Large intestine (tissue), 3 donors: ENCODE measurements at regions not wholly inside any gene's neighbourhood (a gene's known extent, or its start where the extent isn't known, plus 50 kb on each side); places are given as distances from the start of the nearest gene placed in this dataset.
A peak's percentile ranks its signal among the peaks of the same experiment; 100 is the strongest.

ENCODE experiments used
- DNase-seq, 2 donors: peaks; one replicate each; pipeline versions ENCODE4 v3.0.0 to v3.0.0-alpha.2; 2013
- H3K27ac ChIP-seq: one replicate; pipeline ENCODE4 v1.5.1; 2013; ENCODE audit warnings: low read length
- H3K27me3 ChIP-seq: 2 replicates; pipeline ENCODE4 v1.6.1; 2013; ENCODE audit warnings: low read length; ENCODE audit not compliant: control insufficient read depth, insufficient read depth
- H3K36me3 ChIP-seq: 2 replicates; pipeline ENCODE4 v1.6.1; 2013; ENCODE audit warnings: low read length; ENCODE audit not compliant: control insufficient read depth, insufficient read depth
- H3K4me1 ChIP-seq: one replicate; pipeline ENCODE4 v1.6.1; 2013; ENCODE audit warnings: low read length; ENCODE audit not compliant: control insufficient read depth, insufficient read depth
- H3K4me3 ChIP-seq: one replicate; pipeline ENCODE4 v1.5.1; 2013; ENCODE audit warnings: low read length
- H3K9me3 ChIP-seq: one replicate; pipeline ENCODE4 v1.6.1; 2013; ENCODE audit warnings: mild to moderate bottlenecking, low read depth, low read length, moderate library complexity; ENCODE audit not compliant: control insufficient read depth
- WGBS: methylation state at CpG from one replicate; pipeline ENCODE4 v1.1.5; 2013; ENCODE audit warnings: low lambda C conversion rate; ENCODE audit not compliant: insufficient coverage; 5-methylcytosine and 5-hydroxymethylcytosine counted together

DNA sequence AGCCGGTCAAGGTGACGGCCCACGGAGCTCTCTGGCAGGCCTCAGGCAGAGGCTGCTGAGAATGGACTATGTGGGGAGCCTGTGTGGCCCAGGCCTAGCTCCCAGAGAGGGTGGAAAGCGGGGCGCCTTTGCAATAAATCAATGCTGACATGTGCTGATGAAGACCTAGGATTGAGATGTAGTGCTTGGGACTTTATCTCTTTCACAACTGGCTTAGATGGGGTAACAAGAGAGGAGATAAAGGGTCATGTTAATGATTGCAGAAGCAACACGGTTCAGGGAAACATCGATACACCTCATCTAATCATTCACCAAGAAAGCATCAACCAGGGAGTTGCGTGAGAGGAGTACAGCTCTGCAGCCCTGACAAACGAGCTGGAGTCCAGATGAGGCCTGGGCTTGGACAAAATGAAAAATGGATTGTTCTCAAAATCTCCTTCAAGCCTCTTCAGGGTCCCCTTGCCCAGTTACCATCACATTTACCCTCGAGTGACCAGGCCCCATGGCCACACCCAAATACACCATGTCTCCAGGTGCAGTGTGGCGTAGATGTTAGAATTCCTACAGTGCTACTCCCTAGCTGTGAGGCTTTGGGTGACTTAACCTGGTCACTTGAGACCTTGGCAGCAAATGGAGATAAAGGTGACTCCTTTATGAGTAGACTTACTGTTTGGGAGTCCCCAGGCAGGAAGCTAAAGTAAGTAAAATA is 146.4 kb upstream of the LIPC start:
- Histone ChIP-seq H3K36me3 (no peaks in the 10 kb centered on the region), H3K4me1 (peaks cover 18% of the 10 kb centered on the region), H3K4me3 (no peak overlapping the region), H3K27me3 (no peaks in the 10 kb centered on the region), H3K27ac (peak overlapping the region; percentile 78), H3K9me3 (no peaks in the 10 kb centered on the region)
- WGBS, result 40% methylated on average over 1 of the region's 11 CpGs
- DNase-seq, result peak; percentile 53 to 69

DNA sequence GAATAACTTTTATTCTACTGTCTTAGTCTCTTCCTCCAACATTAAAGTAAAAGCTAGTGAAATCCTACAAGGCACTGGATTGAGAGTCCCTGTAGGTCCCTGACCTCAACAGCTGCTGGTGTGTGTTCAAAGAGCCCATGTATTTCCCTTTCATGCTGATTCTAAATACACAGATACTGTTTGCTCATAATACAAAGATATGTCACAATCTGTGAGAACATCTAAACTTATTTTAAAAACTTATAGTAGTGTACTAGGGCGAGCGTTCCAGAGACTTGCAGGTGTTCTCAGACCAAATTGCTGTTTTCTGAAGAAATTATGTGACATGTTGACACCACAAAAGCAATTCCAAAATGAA is 145.9 kb upstream of the LIPC start:
- H3K9me3 ChIP-seq, result no peaks in the 10 kb centered on the region
- no peak for DNase-seq
- H3K4me1 ChIP-seq, result peaks cover 18% of the 10 kb centered on the region
- H3K27ac ChIP-seq, result peak overlapping the region; percentile 78
- H3K27me3 ChIP-seq, result no peaks in the 10 kb centered on the region
- H3K36me3 ChIP-seq, result no peaks in the 10 kb centered on the region
- no CpG with 5 or more reads among the region's 2 CpGs for WGBS
- H3K4me3 ChIP-seq, result no peak overlapping the region

DNA sequence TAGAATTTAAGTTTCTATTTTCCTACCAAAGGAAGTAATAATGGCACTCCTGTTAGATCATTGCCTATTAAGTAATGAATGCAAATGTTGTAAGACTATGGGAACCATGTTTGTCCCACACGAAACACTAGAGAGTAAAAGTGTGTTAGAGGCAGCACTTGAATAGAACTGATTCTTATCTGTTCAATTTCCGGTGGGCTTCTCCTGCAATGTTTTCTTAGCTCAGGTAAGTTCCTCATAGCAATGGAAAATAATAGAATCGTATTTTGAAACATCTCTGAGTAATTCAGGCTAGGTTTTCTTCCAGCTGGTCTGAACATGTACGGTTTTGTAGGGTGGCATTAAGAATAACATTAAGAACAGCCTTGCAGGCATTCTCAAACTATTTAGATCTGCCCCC is 145.3 kb upstream of the LIPC start:
- H3K27me3 ChIP-seq, result no peaks in the 10 kb centered on the region
- no peak for DNase-seq
- no peak overlapping the region for H3K4me3 ChIP-seq
- peak overlapping the region; percentile 78 for H3K27ac ChIP-seq
- WGBS, result 67% methylated on average over 1 of the region's 4 CpGs
- H3K36me3 ChIP-seq, result no peaks in the 10 kb centered on the region
- H3K9me3 ChIP-seq, result no peaks in the 10 kb centered on the region
- peaks cover 18% of the 10 kb centered on the region for H3K4me1 ChIP-seq

DNA sequence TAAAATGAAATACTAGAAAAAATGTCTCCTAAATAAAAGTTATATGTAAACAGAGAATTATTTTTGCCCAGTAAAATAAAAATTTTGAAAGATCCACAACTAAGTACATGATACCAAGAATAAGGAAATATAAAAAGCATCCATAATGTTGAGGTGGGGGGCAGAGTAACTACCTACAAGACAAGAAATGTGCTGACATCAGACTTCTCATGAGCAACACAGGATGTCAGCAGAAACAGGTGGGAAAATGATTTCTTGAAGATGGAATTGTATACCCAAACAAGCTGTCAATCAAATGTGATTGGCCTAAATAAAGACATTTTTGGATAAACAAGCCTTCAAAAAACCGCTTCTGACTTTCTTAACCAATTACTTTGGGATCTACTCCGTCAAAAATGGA is 143.9 kb upstream of the LIPC start:
- no CpG with 5 or more reads among the region's 2 CpGs for WGBS
- Histone ChIP-seq H3K4me1 (peaks cover 14% of the 10 kb centered on the region), H3K36me3 (no peaks in the 10 kb centered on the region), H3K27me3 (no peaks in the 10 kb centered on the region), H3K9me3 (peaks cover 4% of the 10 kb centered on the region), H3K4me3 (no peak overlapping the region), H3K27ac (no peak overlapping the region)
- DNase-seq, result no peak

DNA sequence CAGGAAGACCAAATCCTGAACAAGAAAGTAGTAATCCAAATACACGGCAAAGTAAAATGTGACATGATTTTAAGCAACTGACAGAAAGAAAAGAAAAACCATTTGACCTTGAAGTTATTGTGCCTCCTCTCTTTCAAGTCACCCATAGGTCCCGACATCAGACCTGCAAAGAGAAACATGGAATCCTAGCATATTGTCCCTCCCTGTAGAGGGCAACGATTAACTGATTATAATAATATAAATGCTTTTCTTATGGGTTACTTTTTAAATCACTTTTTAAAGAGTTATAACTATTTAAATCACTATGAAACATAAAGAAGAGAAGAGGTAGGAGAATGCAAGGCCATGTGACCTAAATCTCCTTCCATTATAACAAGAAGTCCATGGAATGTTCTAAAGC is 143.2 kb upstream of the LIPC start:
- Histone ChIP-seq H3K27ac (no peak overlapping the region), H3K4me3 (no peak overlapping the region), H3K4me1 (peaks cover 16% of the 10 kb centered on the region), H3K27me3 (no peaks in the 10 kb centered on the region), H3K36me3 (no peaks in the 10 kb centered on the region), H3K9me3 (peaks cover 4% of the 10 kb centered on the region)
- 100% methylated on average over 3 of the region's 3 CpGs for WGBS
- no peak for DNase-seq

DNA sequence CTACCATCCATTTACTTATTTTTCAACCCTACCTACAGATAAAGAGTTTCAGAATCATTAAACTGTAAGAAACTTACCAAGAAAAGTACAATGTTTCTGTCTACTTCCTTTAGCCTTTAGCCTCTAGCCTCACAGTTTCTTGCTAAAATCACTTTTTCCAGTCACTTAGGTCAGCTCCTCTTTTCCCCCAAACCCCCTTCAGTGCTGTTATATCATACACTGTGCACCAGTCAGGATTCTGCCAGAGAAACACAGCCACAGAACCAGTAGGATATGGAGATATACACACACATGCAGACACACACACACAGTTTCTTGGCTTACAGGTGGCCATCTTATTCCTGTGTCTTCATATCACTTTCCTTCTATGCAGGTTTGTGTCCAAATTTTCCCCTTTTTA is 139.9 kb upstream of the LIPC start:
- no peaks in the 10 kb centered on the region for H3K36me3 ChIP-seq
- H3K4me1 ChIP-seq, result peaks cover 14% of the 10 kb centered on the region
- no peak for DNase-seq
- H3K27ac ChIP-seq, result no peak overlapping the region
- no peaks in the 10 kb centered on the region for H3K27me3 ChIP-seq
- no peak overlapping the region for H3K4me3 ChIP-seq
- peaks cover 4% of the 10 kb centered on the region for H3K9me3 ChIP-seq

DNA sequence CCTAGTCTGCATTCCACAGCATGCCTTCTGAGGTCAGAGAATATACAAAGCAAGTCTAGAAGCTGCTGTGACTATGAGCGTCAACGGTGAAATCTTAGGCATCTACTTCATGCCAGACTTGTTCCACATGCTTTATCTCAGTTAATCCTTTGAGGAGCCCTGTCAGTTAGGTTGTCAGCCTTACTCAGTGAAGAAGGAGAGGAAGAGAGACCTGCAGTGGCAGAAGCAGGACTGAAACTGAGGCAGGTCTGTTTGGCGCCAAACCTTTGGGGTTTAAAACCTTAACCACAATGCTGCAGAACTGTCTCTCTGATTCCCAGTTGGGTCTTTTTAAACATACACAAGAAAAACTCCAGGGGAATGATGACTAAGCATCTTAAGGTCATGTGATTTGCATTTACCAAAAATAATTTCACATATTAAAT is 139.0 kb upstream of the LIPC start:
- peaks cover 4% of the 10 kb centered on the region for H3K9me3 ChIP-seq
- no CpG with 5 or more reads among the region's 3 CpGs for WGBS
- no peak for DNase-seq
- H3K4me3 ChIP-seq, result no peak overlapping the region
- H3K36me3 ChIP-seq, result no peaks in the 10 kb centered on the region
- peaks cover 14% of the 10 kb centered on the region for H3K4me1 ChIP-seq
- H3K27me3 ChIP-seq, result no peaks in the 10 kb centered on the region
- no peak overlapping the region for H3K27ac ChIP-seq

DNA sequence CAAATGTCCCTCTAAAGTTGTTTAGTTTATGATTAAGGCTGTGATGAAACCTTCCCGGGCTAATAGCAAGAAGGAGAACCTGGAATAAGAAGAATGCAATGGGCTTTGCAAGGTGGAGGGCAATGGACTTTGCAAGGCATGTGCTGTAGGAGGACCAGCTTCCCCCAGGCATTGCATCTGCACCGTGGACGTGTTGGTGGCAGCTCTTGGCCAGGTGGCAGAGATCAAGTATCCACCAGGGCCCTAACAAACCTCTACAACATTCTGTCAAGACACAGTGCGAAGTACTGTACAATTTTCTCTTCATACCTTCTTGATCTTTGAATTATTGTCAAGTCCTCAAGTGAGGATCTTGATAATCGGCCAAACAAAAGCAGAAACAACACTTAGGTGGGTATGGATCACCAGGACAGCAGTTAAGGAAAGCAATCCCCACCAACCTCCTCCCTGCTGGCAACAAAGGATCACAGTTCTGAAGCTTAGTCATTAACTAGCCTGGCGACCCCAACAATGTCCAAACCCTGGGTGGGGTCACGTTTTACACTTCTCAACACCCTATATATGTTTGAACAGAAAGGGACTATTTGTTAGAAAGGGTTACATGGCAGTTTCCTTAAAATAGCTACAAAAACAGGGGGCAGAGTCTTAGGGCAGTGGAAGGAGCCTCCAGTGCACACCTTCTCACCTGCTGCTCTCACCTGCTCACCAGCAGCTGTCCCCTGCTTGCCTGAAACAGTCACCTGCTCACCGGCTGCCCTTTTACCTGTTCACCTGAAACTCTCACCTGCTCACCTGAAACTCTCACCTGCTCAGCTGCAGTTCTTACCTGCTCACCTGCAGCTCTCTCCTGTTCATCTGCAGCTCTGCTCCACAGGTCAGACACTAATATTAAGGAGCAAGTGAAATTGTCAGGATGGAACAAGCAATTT is 137.9 kb upstream of the LIPC start:
- Histone ChIP-seq H3K4me1 (peaks cover 14% of the 10 kb centered on the region), H3K36me3 (no peaks in the 10 kb centered on the region), H3K9me3 (peaks cover 4% of the 10 kb centered on the region), H3K4me3 (no peak overlapping the region), H3K27ac (peak overlapping the region; percentile 1), H3K27me3 (no peaks in the 10 kb centered on the region)
- peak; percentile 61 to 81 for DNase-seq
- WGBS, result no CpG with 5 or more reads among the region's 8 CpGs

DNA sequence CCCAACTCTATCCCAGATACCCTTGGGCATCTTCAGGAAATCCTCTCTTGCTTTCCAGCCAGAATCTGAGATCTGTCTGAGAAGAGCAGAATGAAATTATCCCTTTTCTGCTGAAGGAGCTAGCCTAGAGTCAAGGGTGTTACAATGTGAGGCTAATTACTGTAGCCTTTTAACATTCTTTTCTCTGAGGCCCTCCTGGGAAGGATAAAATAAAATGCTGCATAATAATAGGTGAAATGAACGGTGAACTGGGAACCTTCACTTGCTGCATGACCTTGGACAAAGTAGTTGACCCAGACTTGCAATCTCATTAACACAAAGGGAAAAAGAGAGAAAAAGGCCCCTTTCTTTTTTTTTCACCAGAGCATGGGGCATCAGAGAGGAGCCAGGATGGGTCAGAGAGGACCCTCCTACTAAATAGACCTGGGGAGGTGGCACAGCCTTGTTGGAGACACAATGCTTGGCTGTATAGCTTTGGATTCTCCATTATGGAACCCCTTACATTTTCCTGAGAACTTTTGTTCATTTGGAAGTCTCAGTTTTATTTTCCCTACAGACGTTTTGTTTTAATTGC is 137.0 kb upstream of the LIPC start:
- Histone ChIP-seq H3K36me3 (no peaks in the 10 kb centered on the region), H3K27ac (no peak overlapping the region), H3K4me3 (no peak overlapping the region), H3K27me3 (no peaks in the 10 kb centered on the region), H3K4me1 (peaks cover 14% of the 10 kb centered on the region), H3K9me3 (peaks cover 4% of the 10 kb centered on the region)
- 88% methylated on average over 1 of the region's 2 CpGs for WGBS
- DNase-seq, result no peak

DNA sequence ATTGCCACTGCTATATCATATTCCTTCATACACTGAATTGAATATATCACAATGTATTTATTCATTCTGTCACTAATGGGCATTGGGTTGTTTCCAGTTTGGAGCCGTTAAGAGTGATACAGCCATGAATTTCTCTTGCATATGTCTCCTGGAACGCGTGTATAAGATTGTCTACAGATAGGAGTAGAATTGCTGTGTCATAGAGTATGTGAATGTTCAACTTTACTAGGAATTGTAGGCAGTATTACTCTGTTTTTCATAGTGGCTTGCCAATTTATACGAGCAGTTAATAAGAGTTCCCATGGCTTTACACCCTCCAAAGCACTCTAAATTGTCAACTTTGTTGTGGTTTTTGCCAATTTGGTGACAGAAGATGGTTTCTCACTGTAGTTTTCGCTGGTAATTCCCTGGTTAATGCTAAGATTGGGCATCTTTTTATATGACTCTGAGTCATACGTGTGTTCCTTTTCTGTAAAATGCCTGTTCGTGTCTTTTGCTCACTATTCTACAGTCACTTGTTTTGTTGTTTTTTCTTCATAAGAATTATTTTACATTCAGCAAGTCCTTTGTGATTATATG is 136.1 kb upstream of the LIPC start:
- Histone ChIP-seq H3K27ac (no peak overlapping the region), H3K9me3 (peaks cover 4% of the 10 kb centered on the region), H3K4me3 (no peak overlapping the region), H3K36me3 (no peaks in the 10 kb centered on the region), H3K27me3 (no peaks in the 10 kb centered on the region), H3K4me1 (peaks cover 14% of the 10 kb centered on the region)
- 100% methylated on average over 2 of the region's 7 CpGs for WGBS
- no peak for DNase-seq
